ENCODE measurements at regions not wholly inside any gene's neighbourhood (a gene's known extent, or its start where the extent isn't known, plus 50 kb on each side); places are given as distances from the start of the nearest gene placed in this dataset.
A peak's percentile ranks its signal among the peaks of the same experiment; 100 is the strongest.

GRCh38 chr1:119222271-119222670 is 81.8 kb upstream of the WARS2 start:
- ChIA-PET POLR2A (no interaction called here), CTCF (no interaction called here)
- H3K4me1 Mint-ChIP-seq = peaks cover 3% of the 10 kb centered on the region

GRCh38 chr1:119225265-119225664 is 84.8 kb upstream of the WARS2 start:
- DNase-seq = no peak
- intact Hi-C loops (cut with micrococcal nuclease) = no loop called here
- Histone ChIP-seq H3K79me2 (ENCODE audit: control insufficient read depth, insufficient read depth, low read length) (no peaks in the 10 kb centered on the region), H3K27me3 (replicated peaks in 1 of 4; ENCODE audit: control extremely low read depth in 1 of 4, control insufficient read depth in 3 of 4, insufficient read depth in 4 of 4, low read length in 3 of 4) (no peaks in the 10 kb centered on the region), H3K4me1 (ENCODE audit: control insufficient read depth in 2 of 2, insufficient read depth in 2 of 2, low read length in 2 of 2) (no peaks in the 10 kb centered on the region), H3K4me3 (ENCODE audit: control extremely low read depth in 1 of 5, extremely low read depth in 1 of 5, insufficient read depth in 1 of 5, low read depth in 2 of 5, low read length in 4 of 5) (no peak overlapping the region), H3K9ac (ENCODE audit: low read length) (no peak overlapping the region), H3K9me3 (ENCODE audit: control extremely low read depth in 1 of 3, control insufficient read depth in 2 of 3, insufficient read depth in 1 of 3, low read length in 2 of 3) (no peaks in the 10 kb centered on the region), H4K20me1 (ENCODE audit: control insufficient read depth, insufficient read depth, low read length, poor library complexity, severe bottlenecking) (no peaks in the 10 kb centered on the region), H3K36me3 (replicated peaks in 1 of 2; ENCODE audit: control extremely low read depth in 1 of 2, control insufficient read depth in 1 of 2, extremely low read depth in 1 of 2, insufficient read depth in 2 of 2, low read length in 1 of 2) (no peaks in the 10 kb centered on the region), H3K27ac (ENCODE audit: low read length in 2 of 2) (no peak overlapping the region), H2AFZ (ENCODE audit: insufficient read depth, low read depth, low read length, poor library complexity, severe bottlenecking) (no peak overlapping the region), H3K4me2 (replicated peaks; ENCODE audit: low read depth, low read length, poor library complexity, severe bottlenecking) (no peak overlapping the region)
- POLR2A ChIA-PET = no interaction called here
- TF ChIP-seq CTCF (IDR thresholded peaks at IDR 0.05) (no peak), EZH2 (IDR thresholded peaks at IDR 0.05; ENCODE audit: borderline replicate concordance, insufficient read depth, low read depth, low read length, poor library complexity, severe bottlenecking) (no peak)
- Mint-ChIP-seq H3K4me3 (no peak overlapping the region), H3K27ac (no peak overlapping the region), H3K4me1 (peaks cover 3% of the 10 kb centered on the region), H3K9me3 (ENCODE audit: insufficient read depth) (no peaks in the 10 kb centered on the region), H3K27me3 (no peaks in the 10 kb centered on the region)
- CTCF ChIA-PET = no interaction called here
- ATAC-seq (ENCODE audit: low read depth) = no peak

More at GRCh38 chr1:119222271-119222670, 81.8 kb upstream of the WARS2 start:
- Mint-ChIP-seq H3K4me3 (no peak overlapping the region), H3K27me3 (no peaks in the 10 kb centered on the region), H3K9me3 (ENCODE audit: insufficient read depth) (no peaks in the 10 kb centered on the region), H3K27ac (no peak overlapping the region)
- no peak overlapping the region for H3K9ac ChIP-seq (ENCODE audit: low read length)
- peak; percentile 33 for ATAC-seq (ENCODE audit: low read depth)
- 92% methylated on average over 2 of the region's 5 CpGs for WGBS (ENCODE audit: insufficient coverage)
- H3K4me2 ChIP-seq (replicated peaks; ENCODE audit: low read depth, low read length, poor library complexity, severe bottlenecking) = no peak overlapping the region
- no peak for DNase-seq
- no peak overlapping the region for H2AFZ ChIP-seq (ENCODE audit: insufficient read depth, low read depth, low read length, poor library complexity, severe bottlenecking)
- no peaks in the 10 kb centered on the region for H4K20me1 ChIP-seq (ENCODE audit: control insufficient read depth, insufficient read depth, low read length, poor library complexity, severe bottlenecking)
- intact Hi-C loops (cut with micrococcal nuclease) = no loop called here
- H3K27me3 ChIP-seq (replicated peaks in 1 of 4; ENCODE audit: control extremely low read depth in 1 of 4, control insufficient read depth in 3 of 4, insufficient read depth in 4 of 4, low read length in 3 of 4) = no peaks in the 10 kb centered on the region
- H3K79me2 ChIP-seq (ENCODE audit: control insufficient read depth, insufficient read depth, low read length) = no peaks in the 10 kb centered on the region
- no peaks in the 10 kb centered on the region for H3K4me1 ChIP-seq (ENCODE audit: control insufficient read depth in 2 of 2, insufficient read depth in 2 of 2, low read length in 2 of 2)
- H3K36me3 ChIP-seq (replicated peaks in 1 of 2; ENCODE audit: control extremely low read depth in 1 of 2, control insufficient read depth in 1 of 2, extremely low read depth in 1 of 2, insufficient read depth in 2 of 2, low read length in 1 of 2) = peaks cover 0 to 4% of the 10 kb centered on the region in 2 experiments
- H3K27ac ChIP-seq (ENCODE audit: low read length in 2 of 2) = no peak overlapping the region
- TF ChIP-seq EZH2 (IDR thresholded peaks at IDR 0.05; ENCODE audit: borderline replicate concordance, insufficient read depth, low read depth, low read length, poor library complexity, severe bottlenecking) = no peak
- TF ChIP-seq CTCF (IDR thresholded peaks at IDR 0.05) = no peak
- no peak overlapping the region for H3K4me3 ChIP-seq (ENCODE audit: control extremely low read depth in 1 of 5, extremely low read depth in 1 of 5, insufficient read depth in 1 of 5, low read depth in 2 of 5, low read length in 4 of 5)
- no peaks in the 10 kb centered on the region for H3K9me3 ChIP-seq (ENCODE audit: control extremely low read depth in 1 of 3, control insufficient read depth in 2 of 3, insufficient read depth in 1 of 3, low read length in 2 of 3)

Measured in B cell (primary cell).